ENCODE measurements at regions not wholly inside any gene's neighbourhood (a gene's known extent, or its start where the extent isn't known, plus 50 kb on each side); places are given as distances from the start of the nearest gene placed in this dataset.

DNA sequence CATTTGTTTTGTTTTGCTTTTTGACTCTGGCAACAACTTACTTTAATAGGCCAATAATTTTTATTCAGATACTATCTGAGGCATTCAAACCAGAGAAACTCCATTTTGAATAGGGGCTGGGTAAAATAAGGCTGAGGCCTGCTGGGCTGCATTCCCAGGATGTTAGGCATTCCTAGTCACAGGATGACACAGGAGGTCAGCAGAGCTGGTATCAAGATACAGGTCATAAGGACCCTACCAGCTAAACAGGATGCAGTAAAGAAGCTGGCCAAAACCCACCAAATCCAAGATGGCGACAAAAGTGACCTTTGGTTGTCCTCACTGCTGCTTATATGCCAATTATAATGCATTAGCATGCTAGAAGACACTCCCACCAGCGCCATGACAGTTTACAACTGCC is 102.2 kb upstream of the XPO1 start:
- no peak for DNase-seq (ENCODE audit: low read depth)
- TF ChIP-seq, protein P1, sequence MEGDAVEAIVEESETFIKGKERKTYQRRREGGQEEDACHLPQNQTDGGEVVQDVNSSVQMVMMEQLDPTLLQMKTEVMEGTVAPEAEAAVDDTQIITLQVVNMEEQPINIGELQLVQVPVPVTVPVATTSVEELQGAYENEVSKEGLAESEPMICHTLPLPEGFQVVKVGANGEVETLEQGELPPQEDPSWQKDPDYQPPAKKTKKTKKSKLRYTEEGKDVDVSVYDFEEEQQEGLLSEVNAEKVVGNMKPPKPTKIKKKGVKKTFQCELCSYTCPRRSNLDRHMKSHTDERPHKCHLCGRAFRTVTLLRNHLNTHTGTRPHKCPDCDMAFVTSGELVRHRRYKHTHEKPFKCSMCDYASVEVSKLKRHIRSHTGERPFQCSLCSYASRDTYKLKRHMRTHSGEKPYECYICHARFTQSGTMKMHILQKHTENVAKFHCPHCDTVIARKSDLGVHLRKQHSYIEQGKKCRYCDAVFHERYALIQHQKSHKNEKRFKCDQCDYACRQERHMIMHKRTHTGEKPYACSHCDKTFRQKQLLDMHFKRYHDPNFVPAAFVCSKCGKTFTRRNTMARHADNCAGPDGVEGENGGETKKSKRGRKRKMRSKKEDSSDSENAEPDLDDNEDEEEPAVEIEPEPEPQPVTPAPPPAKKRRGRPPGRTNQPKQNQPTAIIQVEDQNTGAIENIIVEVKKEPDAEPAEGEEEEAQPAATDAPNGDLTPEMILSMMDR (IDR thresholded peaks at IDR 0.05; ENCODE audit: low read depth, low read length), result no peak
- TF ChIP-seq, protein P2, sequence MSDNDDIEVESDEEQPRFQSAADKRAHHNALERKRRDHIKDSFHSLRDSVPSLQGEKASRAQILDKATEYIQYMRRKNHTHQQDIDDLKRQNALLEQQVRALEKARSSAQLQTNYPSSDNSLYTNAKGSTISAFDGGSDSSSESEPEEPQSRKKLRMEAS (IDR thresholded peaks at IDR 0.05; ENCODE audit: low read depth, low read length), result no peak
- TF ChIP-seq POLR2A (IDR thresholded peaks at IDR 0.05; ENCODE audit: extremely low read depth, insufficient read length) (no peak), MYC (IDR thresholded peaks at IDR 0.05; ENCODE audit: low read depth, low read length) (no peak)
- H3K4me3 ChIP-seq (ENCODE audit: low read depth, low read length), result no peak overlapping the region

DNA sequence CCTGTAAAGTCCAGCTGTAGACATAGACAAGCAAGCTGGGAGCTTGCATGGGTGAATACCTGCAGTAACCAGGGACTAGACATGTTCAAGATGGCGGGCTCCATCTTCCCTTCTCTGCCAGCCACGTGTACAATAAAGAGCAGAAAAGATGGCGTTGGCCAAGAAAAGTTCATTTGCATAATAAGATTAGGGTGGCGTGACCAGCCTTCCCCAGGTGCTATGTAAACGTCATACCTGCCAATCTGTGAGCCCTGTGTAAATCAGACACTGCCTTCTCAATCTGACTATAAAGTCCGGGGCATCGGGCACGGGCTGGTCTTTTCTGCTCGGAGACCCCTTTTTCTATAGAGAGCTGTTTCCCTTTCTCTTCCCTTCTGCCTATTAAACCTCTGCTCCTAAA is 101.6 kb upstream of the XPO1 start:
- DNase-seq (ENCODE audit: low read depth), result no peak
- TF ChIP-seq, protein P2 (IDR thresholded peaks at IDR 0.05; ENCODE audit: low read depth, low read length), result no peak
- TF ChIP-seq, protein P1 (IDR thresholded peaks at IDR 0.05; ENCODE audit: low read depth, low read length), result no peak
- H3K4me3 ChIP-seq (ENCODE audit: low read depth, low read length), result no peak overlapping the region

DNA sequence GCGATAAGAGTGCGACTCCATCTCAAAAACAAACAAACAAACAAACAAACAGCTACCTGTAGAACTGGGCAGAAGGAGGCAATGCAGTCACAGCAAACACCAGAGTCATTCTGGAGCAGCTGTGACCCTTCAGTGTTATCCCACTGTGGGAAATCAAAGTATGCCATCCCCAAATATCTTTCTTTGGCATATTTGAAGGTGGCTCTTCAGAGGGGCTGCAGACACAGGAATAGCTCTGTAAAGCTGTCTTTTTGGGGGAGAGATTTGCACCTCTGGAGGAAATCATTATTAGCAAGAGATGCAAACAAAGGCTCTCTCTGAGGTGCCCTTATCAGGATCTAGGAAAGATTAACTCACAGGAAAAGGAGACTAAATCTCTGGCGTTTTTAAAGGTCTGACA is 98.5 kb upstream of the XPO1 start:
- no peak for DNase-seq (ENCODE audit: low read depth)
- TF ChIP-seq POLR2A (IDR thresholded peaks at IDR 0.05; ENCODE audit: extremely low read depth, insufficient read length) (no peak), MYC (IDR thresholded peaks at IDR 0.05; ENCODE audit: low read depth, low read length) (no peak)
- TF ChIP-seq, protein P2 (IDR thresholded peaks at IDR 0.05; ENCODE audit: low read depth, low read length), result no peak
- TF ChIP-seq, protein P1 (IDR thresholded peaks at IDR 0.05; ENCODE audit: low read depth, low read length), result no peak
- no peak overlapping the region for H3K4me3 ChIP-seq (ENCODE audit: low read depth, low read length)

DNA sequence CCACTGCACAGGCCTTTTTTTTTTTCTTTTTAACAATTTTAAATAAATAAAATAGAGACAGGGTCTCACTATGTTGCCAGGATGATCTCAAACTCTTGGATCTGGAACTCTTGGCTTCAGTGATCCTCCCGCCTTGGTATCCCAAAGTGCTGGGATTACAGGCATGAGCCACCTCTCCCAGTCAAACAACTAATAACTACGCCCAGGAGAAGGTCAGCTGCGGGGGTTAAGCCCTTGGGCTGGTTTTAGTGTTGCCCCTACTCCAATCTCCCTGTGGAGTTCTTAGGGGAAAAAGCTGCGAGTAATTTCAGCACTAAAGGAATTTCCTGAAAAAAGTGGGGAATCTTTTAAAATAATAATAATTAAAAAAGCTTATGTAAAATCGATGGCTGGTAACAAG is 96.4 kb upstream of the XPO1 start:
- TF ChIP-seq, protein P2 (IDR thresholded peaks at IDR 0.05; ENCODE audit: low read depth, low read length), result no peak
- TF ChIP-seq, protein P1 (IDR thresholded peaks at IDR 0.05; ENCODE audit: low read depth, low read length), result no peak
- TF ChIP-seq MYC (IDR thresholded peaks at IDR 0.05; ENCODE audit: low read depth, low read length) (no peak), POLR2A (IDR thresholded peaks at IDR 0.05; ENCODE audit: extremely low read depth, insufficient read length) (no peak)
- DNase-seq (ENCODE audit: low read depth), result no peak
- no peak overlapping the region for H3K4me3 ChIP-seq (ENCODE audit: low read depth, low read length)

DNA sequence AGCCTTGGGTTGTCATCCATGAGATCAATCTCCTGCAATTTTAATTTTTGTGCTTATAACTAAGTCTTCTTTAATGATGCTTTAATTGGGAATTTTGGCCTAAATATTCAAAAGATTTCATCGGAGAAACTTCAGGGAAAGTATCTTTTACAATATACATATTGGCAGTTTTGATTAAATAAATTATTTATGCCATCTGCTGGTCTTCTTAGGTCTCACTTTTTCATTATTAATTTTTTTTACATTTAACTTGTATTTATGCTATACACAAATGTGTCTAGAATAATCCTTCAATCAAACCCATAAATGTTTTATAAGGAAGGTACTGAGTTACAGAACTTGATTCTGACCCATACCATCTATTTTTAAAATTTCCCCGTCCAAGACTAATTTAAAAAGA is 95.1 kb upstream of the XPO1 start:
- TF ChIP-seq POLR2A (IDR thresholded peaks at IDR 0.05; ENCODE audit: extremely low read depth, insufficient read length) (no peak), MYC (IDR thresholded peaks at IDR 0.05; ENCODE audit: low read depth, low read length) (no peak)
- TF ChIP-seq, protein P2 (IDR thresholded peaks at IDR 0.05; ENCODE audit: low read depth, low read length), result no peak
- TF ChIP-seq, protein P1 (IDR thresholded peaks at IDR 0.05; ENCODE audit: low read depth, low read length), result no peak
- no peak overlapping the region for H3K4me3 ChIP-seq (ENCODE audit: low read depth, low read length)
- DNase-seq (ENCODE audit: low read depth), result no peak

Measured in NB4 (cell line).